K562 (cell line): ENCODE measurements at regions not wholly inside any gene's neighbourhood (a gene's known extent, or its start where the extent isn't known, plus 50 kb on each side); places are given as distances from the start of the nearest gene placed in this dataset.

ENCODE experiments used
- CBX8 ChIP-seq: fragments of 200-600 bp; sonication (generic); IDR thresholded peaks from 2 replicates; pipeline ENCODE4 v1.6.1; 2012; ENCODE audit warnings: borderline replicate concordance, mixed run types, low read depth, mild to moderate bottlenecking, moderate library complexity, mixed read lengths, low read length, control low read depth, inconsistent platforms; ENCODE audit not compliant: poor library complexity, severe bottlenecking; ENCODE audit errors: extremely low read depth
- CREB1 ChIP-seq, 2 experiments: sonication (generic) in 1 of 2; formaldehyde crosslinking in 1 of 2; IDR thresholded peaks; 2 replicates each; pipeline versions ENCODE4 v1.6.1 to v1.8.0; 2012 to 2022; ENCODE audit warnings: inconsistent platforms in 1 of 2, mild to moderate bottlenecking in 1 of 2, missing genetic modification reagents in 1 of 2, moderate library complexity in 1 of 2
- CTCF ChIP-seq, 3 experiments: IDR thresholded peaks in 2 of 3; conservative IDR thresholded peaks in 1 of 3; 2 replicates each; pipeline ENCODE4 v1.5.1; 2011 to 2012; ENCODE audit warnings: low read length in 3 of 3, mild to moderate bottlenecking in 3 of 3, control low read depth in 2 of 3, improper control_type of control experiment in 1 of 3, inconsistent platforms in 1 of 3, low read depth in 1 of 3, mixed read lengths in 1 of 3, moderate library complexity in 1 of 3; ENCODE audit not compliant: insufficient read depth in 2 of 3
- FOXO4 ChIP-seq: fragments of 450-650 bp; formaldehyde crosslinking; IDR thresholded peaks from 2 replicates; pipeline ENCODE4 v1.4.0; 2020; ENCODE audit warnings: mild to moderate bottlenecking, moderate library complexity
- GATA2 ChIP-seq: sonication (generic); formaldehyde crosslinking; IDR thresholded peaks from 2 replicates; pipeline ENCODE4 v1.4.0; 2020; ENCODE audit warnings: mild to moderate bottlenecking, missing genetic modification reagents
- NFYB ChIP-seq: IDR thresholded peaks from 2 replicates; pipeline ENCODE4 v1.6.1; 2011; ENCODE audit warnings: mild to moderate bottlenecking, moderate library complexity; ENCODE audit not compliant: insufficient read length; ENCODE audit errors: extremely low read depth
- PATZ1 ChIP-seq: fragments of 250-450 bp; sonication (Bioruptor Pico); IDR thresholded peaks from 2 replicates; pipeline ENCODE4 v1.5.0; 2020; ENCODE audit warnings: mild to moderate bottlenecking, borderline replicate concordance
- POLR2A ChIP-seq: fragments of 450-650 bp; conservative IDR thresholded peaks from 2 replicates; pipeline ENCODE4 v1.6.1; 2016
- TAF15 ChIP-seq: fragments of 200-400 bp; formaldehyde crosslinking; IDR thresholded peaks from 2 replicates; pipeline ENCODE4 v1.6.1; 2017; ENCODE audit warnings: mild to moderate bottlenecking, low read depth, low read length, moderate library complexity
- ZBTB26 ChIP-seq: fragments of 450-650 bp; formaldehyde crosslinking; IDR thresholded peaks from 2 replicates; pipeline ENCODE4 v1.4.0; 2022; ENCODE audit warnings: missing genetic modification characterization
- ZC3H11A ChIP-seq: IDR thresholded peaks from 2 replicates; pipeline ENCODE4 v1.6.1; 2012; ENCODE audit warnings: low read depth, low read length, improper control_type of control experiment

GRCh38 chr6:100096341-100096740 lies 102.3 kb upstream of the MCHR2 start:
- TF ChIP-seq CTCF (IDR thresholded peaks at IDR 0.05 in 2 of 3, conservative IDR thresholded peaks at IDR 0.05 in 1 of 3; ENCODE audit: insufficient read depth in 2 of 3, low read depth in 1 of 3, low read length in 3 of 3): no peak
- TF ChIP-seq FOXO4 (CRISPR knock-in tag): no peak
- TF ChIP-seq NFYB: no peak
- TF ChIP-seq PATZ1: no peak
- no peak for TF ChIP-seq GATA2
- TF ChIP-seq CREB1 (IDR thresholded peaks at IDR 0.05): no peak
- no peak for TF ChIP-seq CREB1 (CRISPR knock-in tag; IDR thresholded peaks at IDR 0.05)
- TF ChIP-seq CBX8: no peak
- TF ChIP-seq TAF15: no peak
- no peak for TF ChIP-seq ZBTB26 (CRISPR knock-in tag)
- TF ChIP-seq ZC3H11A: no peak
- no peak for TF ChIP-seq POLR2A
